HCT116 (cell line): ENCODE measurements at regions not wholly inside any gene's neighbourhood (a gene's known extent, or its start where the extent isn't known, plus 50 kb on each side); places are given as distances from the start of the nearest gene placed in this dataset.

Source experiments
- CEBPB ChIP-seq: IDR thresholded peaks from 2 replicates; pipeline ENCODE4 v1.6.1; 2012; ENCODE audit warnings: low read depth
- EZH2 ChIP-seq: fragments of 200-600 bp; sonication (generic); IDR thresholded peaks from 2 replicates; pipeline ENCODE4 v1.6.1; 2017; ENCODE audit warnings: antibody characterized with exemption, mixed run types
- EZH2phosphoT487 ChIP-seq: fragments of 200-600 bp; IDR thresholded peaks from 2 replicates; pipeline ENCODE4 v1.6.1; 2018; ENCODE audit warnings: antibody characterized with exemption, borderline replicate concordance
- POLR2A ChIP-seq: IDR thresholded peaks from 2 replicates; pipeline ENCODE4 v1.7.0; 2011; ENCODE audit warnings: borderline replicate concordance; ENCODE audit not compliant: insufficient read depth, insufficient read length; ENCODE audit errors: extremely low read depth
- POLR2AphosphoS5 ChIP-seq: IDR thresholded peaks from 2 replicates; pipeline ENCODE4 v1.6.1; 2011; ENCODE audit warnings: mild to moderate bottlenecking, low read depth, low read length, moderate library complexity
- RAD21 ChIP-seq: IDR thresholded peaks from 2 replicates; pipeline ENCODE4 v1.6.1; 2012; ENCODE audit warnings: low read depth, mild to moderate bottlenecking
- SIN3A ChIP-seq: IDR thresholded peaks from 2 replicates; pipeline ENCODE4 v1.6.1; 2012; ENCODE audit warnings: low read depth
- SP1 ChIP-seq: IDR thresholded peaks from 2 replicates; pipeline ENCODE4 v1.6.1; 2012; ENCODE audit warnings: low read depth
- SRF ChIP-seq: IDR thresholded peaks from 2 replicates; pipeline ENCODE4 v1.6.1; 2012; ENCODE audit warnings: low read depth
- TCF7L2 ChIP-seq: IDR thresholded peaks from 2 replicates; pipeline ENCODE4 v1.7.0; 2011; ENCODE audit warnings: borderline replicate concordance, inconsistent platforms; ENCODE audit not compliant: insufficient read depth, insufficient read length; ENCODE audit errors: extremely low read depth
- ZNF274 ChIP-seq: fragments of 200-500 bp; sonication (Bioruptor generic); IDR thresholded peaks from 2 replicates; pipeline ENCODE4 v1.6.1; 2014; ENCODE audit warnings: mild to moderate bottlenecking, low read depth, low read length, inconsistent platforms
- TF ChIP-seq, protein P1 (sequence below), 3 experiments: fragments of 200-600 bp in 1 of 3; sonication (generic) in 1 of 3; IDR thresholded peaks in 2 of 3; conservative IDR thresholded peaks in 1 of 3; 2 replicates each; pipeline ENCODE4 v1.5.1; 2012 to 2017; ENCODE audit warnings: low read depth in 2 of 3, low read length in 2 of 3, antibody characterized with exemption in 1 of 3, borderline replicate concordance in 1 of 3, control low read depth in 1 of 3, mild to moderate bottlenecking in 1 of 3, mixed read lengths in 1 of 3, mixed run types in 1 of 3, moderate library complexity in 1 of 3; ENCODE audit not compliant: insufficient read depth in 1 of 3
- TF ChIP-seq, protein P2 (sequence below): IDR thresholded peaks from 2 replicates; pipeline ENCODE4 v1.6.1; 2012; ENCODE audit warnings: low read depth
- TF ChIP-seq, protein P3 (sequence below): IDR thresholded peaks from 2 replicates; pipeline ENCODE4 v1.6.1; 2012

DNA sequence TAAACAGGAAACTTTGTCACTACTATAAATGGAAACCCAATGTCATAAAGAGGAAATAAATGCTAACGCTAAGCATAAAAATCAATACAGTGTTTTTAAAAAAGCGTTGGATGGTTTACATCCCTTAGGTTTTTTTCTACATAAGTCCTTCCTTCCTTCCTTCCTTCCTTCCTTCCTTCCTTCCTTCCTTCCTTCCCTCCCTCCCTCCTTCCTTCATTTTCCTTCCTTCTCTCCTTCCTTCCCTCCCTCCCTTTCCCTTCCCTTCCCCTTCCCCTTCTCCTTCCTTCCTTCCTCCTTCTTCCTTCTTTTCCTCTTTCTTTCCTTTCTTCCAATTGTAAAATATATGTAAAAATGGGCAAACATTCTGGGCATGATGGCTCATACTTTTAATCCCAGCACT is 108.3 kb downstream of the HAPSTR1 start:
- TF ChIP-seq POLR2A, result no peak
- no peak for TF ChIP-seq RAD21
- TF ChIP-seq EZH2, result no peak
- TF ChIP-seq, protein P1, sequence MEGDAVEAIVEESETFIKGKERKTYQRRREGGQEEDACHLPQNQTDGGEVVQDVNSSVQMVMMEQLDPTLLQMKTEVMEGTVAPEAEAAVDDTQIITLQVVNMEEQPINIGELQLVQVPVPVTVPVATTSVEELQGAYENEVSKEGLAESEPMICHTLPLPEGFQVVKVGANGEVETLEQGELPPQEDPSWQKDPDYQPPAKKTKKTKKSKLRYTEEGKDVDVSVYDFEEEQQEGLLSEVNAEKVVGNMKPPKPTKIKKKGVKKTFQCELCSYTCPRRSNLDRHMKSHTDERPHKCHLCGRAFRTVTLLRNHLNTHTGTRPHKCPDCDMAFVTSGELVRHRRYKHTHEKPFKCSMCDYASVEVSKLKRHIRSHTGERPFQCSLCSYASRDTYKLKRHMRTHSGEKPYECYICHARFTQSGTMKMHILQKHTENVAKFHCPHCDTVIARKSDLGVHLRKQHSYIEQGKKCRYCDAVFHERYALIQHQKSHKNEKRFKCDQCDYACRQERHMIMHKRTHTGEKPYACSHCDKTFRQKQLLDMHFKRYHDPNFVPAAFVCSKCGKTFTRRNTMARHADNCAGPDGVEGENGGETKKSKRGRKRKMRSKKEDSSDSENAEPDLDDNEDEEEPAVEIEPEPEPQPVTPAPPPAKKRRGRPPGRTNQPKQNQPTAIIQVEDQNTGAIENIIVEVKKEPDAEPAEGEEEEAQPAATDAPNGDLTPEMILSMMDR (IDR thresholded peaks at IDR 0.05 in 2 of 3, conservative IDR thresholded peaks at IDR 0.05 in 1 of 3; ENCODE audit: borderline replicate concordance in 1 of 3, insufficient read depth in 1 of 3, low read depth in 2 of 3, low read length in 2 of 3), result no peak
- TF ChIP-seq SP1, result no peak
- TF ChIP-seq, protein P2, sequence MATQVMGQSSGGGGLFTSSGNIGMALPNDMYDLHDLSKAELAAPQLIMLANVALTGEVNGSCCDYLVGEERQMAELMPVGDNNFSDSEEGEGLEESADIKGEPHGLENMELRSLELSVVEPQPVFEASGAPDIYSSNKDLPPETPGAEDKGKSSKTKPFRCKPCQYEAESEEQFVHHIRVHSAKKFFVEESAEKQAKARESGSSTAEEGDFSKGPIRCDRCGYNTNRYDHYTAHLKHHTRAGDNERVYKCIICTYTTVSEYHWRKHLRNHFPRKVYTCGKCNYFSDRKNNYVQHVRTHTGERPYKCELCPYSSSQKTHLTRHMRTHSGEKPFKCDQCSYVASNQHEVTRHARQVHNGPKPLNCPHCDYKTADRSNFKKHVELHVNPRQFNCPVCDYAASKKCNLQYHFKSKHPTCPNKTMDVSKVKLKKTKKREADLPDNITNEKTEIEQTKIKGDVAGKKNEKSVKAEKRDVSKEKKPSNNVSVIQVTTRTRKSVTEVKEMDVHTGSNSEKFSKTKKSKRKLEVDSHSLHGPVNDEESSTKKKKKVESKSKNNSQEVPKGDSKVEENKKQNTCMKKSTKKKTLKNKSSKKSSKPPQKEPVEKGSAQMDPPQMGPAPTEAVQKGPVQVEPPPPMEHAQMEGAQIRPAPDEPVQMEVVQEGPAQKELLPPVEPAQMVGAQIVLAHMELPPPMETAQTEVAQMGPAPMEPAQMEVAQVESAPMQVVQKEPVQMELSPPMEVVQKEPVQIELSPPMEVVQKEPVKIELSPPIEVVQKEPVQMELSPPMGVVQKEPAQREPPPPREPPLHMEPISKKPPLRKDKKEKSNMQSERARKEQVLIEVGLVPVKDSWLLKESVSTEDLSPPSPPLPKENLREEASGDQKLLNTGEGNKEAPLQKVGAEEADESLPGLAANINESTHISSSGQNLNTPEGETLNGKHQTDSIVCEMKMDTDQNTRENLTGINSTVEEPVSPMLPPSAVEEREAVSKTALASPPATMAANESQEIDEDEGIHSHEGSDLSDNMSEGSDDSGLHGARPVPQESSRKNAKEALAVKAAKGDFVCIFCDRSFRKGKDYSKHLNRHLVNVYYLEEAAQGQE, result no peak
- TF ChIP-seq CEBPB, result no peak
- no peak for TF ChIP-seq POLR2AphosphoS5
- no peak for TF ChIP-seq TCF7L2
- TF ChIP-seq ZNF274, result no peak
- TF ChIP-seq SIN3A, result no peak
- TF ChIP-seq, protein P3, sequence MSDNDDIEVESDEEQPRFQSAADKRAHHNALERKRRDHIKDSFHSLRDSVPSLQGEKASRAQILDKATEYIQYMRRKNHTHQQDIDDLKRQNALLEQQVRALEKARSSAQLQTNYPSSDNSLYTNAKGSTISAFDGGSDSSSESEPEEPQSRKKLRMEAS, result no peak
- no peak for TF ChIP-seq EZH2phosphoT487
- no peak for TF ChIP-seq SRF
